ENCODE measurements at regions not wholly inside any gene's neighbourhood (a gene's known extent, or its start where the extent isn't known, plus 50 kb on each side); places are given as distances from the start of the nearest gene placed in this dataset.

- ChIA-PET POLR2A (ENCODE audit: low non-redundant PET) (no interaction called here), CTCF (no interaction called here)
- no peak for TF ChIP-seq CTCF (conservative IDR thresholded peaks at IDR 0.05; ENCODE audit: low read depth, low read length)
- TF ChIP-seq EZH2 (IDR thresholded peaks at IDR 0.05; ENCODE audit: borderline replicate concordance, low read depth, low read length, poor library complexity, severe bottlenecking): no peak
- no peaks in the 10 kb centered on the region for H3K4me1 ChIP-seq (ENCODE audit: insufficient read depth, low read length, poor library complexity, severe bottlenecking)
- H3K36me3 ChIP-seq (ENCODE audit: insufficient read depth, low read length, poor library complexity, severe bottlenecking): no peaks in the 10 kb centered on the region
- no peaks in the 10 kb centered on the region for H3K27me3 ChIP-seq (replicated peaks; ENCODE audit: insufficient read depth, low read depth, low read length, poor library complexity)
- H3K27ac ChIP-seq (ENCODE audit: low read depth, low read length, poor library complexity, severe bottlenecking): no peak overlapping the region
- no peak for DNase-seq (ENCODE audit: low spot score)
- H3K4me3 ChIP-seq (ENCODE audit: low read depth, low read length, poor library complexity, severe bottlenecking): no peak overlapping the region
- intact Hi-C loops (cut with micrococcal nuclease; ENCODE audit: unreplicated experiment): no loop called here
- no peaks in the 10 kb centered on the region for H3K9me3 ChIP-seq (ENCODE audit: low read depth, low read length, poor library complexity, severe bottlenecking)
- no TSS peak for BruUV-seq (replicated peaks)
Measured at GRCh38 chr4:154076921-154077320, 288.0 kb upstream of the SFRP2 start.

- H3K9me3 ChIP-seq (ENCODE audit: low read depth, low read length, poor library complexity, severe bottlenecking): no peaks in the 10 kb centered on the region
- ChIA-PET CTCF (no interaction called here), POLR2A (ENCODE audit: low non-redundant PET) (no interaction called here)
- no peak overlapping the region for H3K27ac ChIP-seq (ENCODE audit: low read depth, low read length, poor library complexity, severe bottlenecking)
- DNase-seq (ENCODE audit: low spot score): no peak
- no peak overlapping the region for H3K4me3 ChIP-seq (ENCODE audit: low read depth, low read length, poor library complexity, severe bottlenecking)
- TF ChIP-seq EZH2 (IDR thresholded peaks at IDR 0.05; ENCODE audit: borderline replicate concordance, low read depth, low read length, poor library complexity, severe bottlenecking) (no peak), CTCF (conservative IDR thresholded peaks at IDR 0.05; ENCODE audit: low read depth, low read length) (no peak)
- intact Hi-C loops (cut with micrococcal nuclease; ENCODE audit: unreplicated experiment): no loop called here
- no TSS peak for BruUV-seq (replicated peaks)
- no peaks in the 10 kb centered on the region for H3K27me3 ChIP-seq (replicated peaks; ENCODE audit: insufficient read depth, low read depth, low read length, poor library complexity)
- H3K36me3 ChIP-seq (ENCODE audit: insufficient read depth, low read length, poor library complexity, severe bottlenecking): no peaks in the 10 kb centered on the region
- no peaks in the 10 kb centered on the region for H3K4me1 ChIP-seq (ENCODE audit: insufficient read depth, low read length, poor library complexity, severe bottlenecking)
Measured at GRCh38 chr4:154073107-154073822, 284.4 kb upstream of the SFRP2 start.

- no peaks in the 10 kb centered on the region for H3K9me3 ChIP-seq (ENCODE audit: low read depth, low read length, poor library complexity, severe bottlenecking)
- H3K36me3 ChIP-seq (ENCODE audit: insufficient read depth, low read length, poor library complexity, severe bottlenecking): no peaks in the 10 kb centered on the region
- no peak for DNase-seq (ENCODE audit: low spot score)
- intact Hi-C loops (cut with micrococcal nuclease; ENCODE audit: unreplicated experiment): no loop called here
- H3K4me3 ChIP-seq (ENCODE audit: low read depth, low read length, poor library complexity, severe bottlenecking): no peak overlapping the region
- no TSS peak for BruUV-seq (replicated peaks)
- no peak overlapping the region for H3K27ac ChIP-seq (ENCODE audit: low read depth, low read length, poor library complexity, severe bottlenecking)
- ChIA-PET CTCF (no interaction called here), POLR2A (ENCODE audit: low non-redundant PET) (no interaction called here)
- H3K4me1 ChIP-seq (ENCODE audit: insufficient read depth, low read length, poor library complexity, severe bottlenecking): no peaks in the 10 kb centered on the region
- TF ChIP-seq CTCF (conservative IDR thresholded peaks at IDR 0.05; ENCODE audit: low read depth, low read length): no peak
- no peak for TF ChIP-seq EZH2 (IDR thresholded peaks at IDR 0.05; ENCODE audit: borderline replicate concordance, low read depth, low read length, poor library complexity, severe bottlenecking)
- no peaks in the 10 kb centered on the region for H3K27me3 ChIP-seq (replicated peaks; ENCODE audit: insufficient read depth, low read depth, low read length, poor library complexity)
Measured at GRCh38 chr4:154067786-154068185, 278.9 kb upstream of the SFRP2 start.
